IMR-90 (cell line): ENCODE measurements at regions not wholly inside any gene's neighbourhood (a gene's known extent, or its start where the extent isn't known, plus 50 kb on each side); places are given as distances from the start of the nearest gene placed in this dataset.
"Not testable (repeated sequence)": the region's sequence is repeated elsewhere in the genome, so short reads cannot be mapped to it uniquely, and the experiment has no call there.

ENCODE experiments used
- ATAC-seq: fragments of 200-7000 bp; cut with Tn5 transposase; 2 replicates; pipeline ENCODE4 v1.9.1; 2020; ENCODE audit warnings: low read depth, mild to moderate bottlenecking, moderate library complexity
- BruUV-seq: library from RNA; stranded (reverse); fragments of 400-500 nt; replicated peaks from 2 replicates; lab custom pipeline; 2021; lab: Mats Ljungman, UMichigan
- CTCF ChIA-PET: fragments of 300-600 bp; formaldehyde crosslinking; extraction: SDS; loops from one replicate; lab custom pipeline; 2021; ENCODE audit warnings: antibody characterized with exemption; lab: Yijun Ruan, JAX
- POLR2A ChIA-PET: fragments of 300-600 bp; sonication (Branson Sonifier 250); formaldehyde crosslinking; loops from one replicate; lab custom pipeline; 2022; ENCODE audit warnings: antibody characterized with exemption; ENCODE audit not compliant: unreplicated experiment; lab: Charles Lee
- DNase-seq: peaks from one replicate; pipeline ENCODE4 v3.0.0; 2013
- H2AFZ ChIP-seq: replicated peaks from 2 replicates; pipeline ENCODE3; 2013; ENCODE audit warnings: low read length, mild to moderate bottlenecking; ENCODE audit not compliant: poor library complexity
- H2AK5ac ChIP-seq: 2 replicates; pipeline ENCODE4 v1.6.1; 2013; ENCODE audit warnings: low read depth, low read length, inconsistent platforms
- H2AK9ac ChIP-seq: replicated peaks from 2 replicates; pipeline ENCODE3; 2013; ENCODE audit warnings: mild to moderate bottlenecking, low read depth, low read length, moderate library complexity; ENCODE audit not compliant: poor library complexity
- H2BK120ac ChIP-seq: 2 replicates; pipeline ENCODE4 v1.6.1; 2013; ENCODE audit warnings: low read depth, low read length, inconsistent platforms
- H2BK15ac ChIP-seq: 3 replicates; pipeline ENCODE4 v1.6.1; 2013; ENCODE audit warnings: low read depth, low read length, inconsistent platforms
- H2BK20ac ChIP-seq: 2 replicates; pipeline ENCODE4 v1.6.1; 2013; ENCODE audit warnings: low read depth, mild to moderate bottlenecking, inconsistent platforms, low read length, moderate library complexity
- H2BK5ac ChIP-seq: 2 replicates; pipeline ENCODE4 v1.6.1; 2013; ENCODE audit warnings: mild to moderate bottlenecking, low read depth, low read length, inconsistent platforms; ENCODE audit not compliant: poor library complexity, severe bottlenecking
- H3K14ac ChIP-seq: replicated peaks from 2 replicates; pipeline ENCODE4 v1.6.1; 2013; ENCODE audit warnings: low read depth, low read length, inconsistent platforms
- H3K18ac ChIP-seq: 2 replicates; pipeline ENCODE4 v1.6.1; 2013; ENCODE audit warnings: low read depth, low read length, control low read depth
- H3K23ac ChIP-seq: 2 replicates; pipeline ENCODE4 v1.6.1; 2013; ENCODE audit warnings: low read depth, low read length, inconsistent platforms
- H3K27ac ChIP-seq: 2 replicates; pipeline ENCODE4 v1.5.1; 2013; ENCODE audit warnings: mild to moderate bottlenecking, control low read depth, low read length; ENCODE audit not compliant: insufficient read depth
- H3K27me3 ChIP-seq: 2 replicates; pipeline ENCODE4 v1.6.1; 2013; ENCODE audit warnings: low read length; ENCODE audit not compliant: control insufficient read depth, insufficient read depth
- H3K36me3 ChIP-seq: 2 replicates; pipeline ENCODE4 v1.6.1; 2013; ENCODE audit warnings: low read length, mixed read lengths; ENCODE audit not compliant: control insufficient read depth, insufficient read depth
- H3K4ac ChIP-seq: 2 replicates; pipeline ENCODE4 v1.6.1; 2013; ENCODE audit warnings: low read depth, low read length, inconsistent platforms
- H3K4me1 ChIP-seq: 2 replicates; pipeline ENCODE4 v1.6.1; 2013; ENCODE audit warnings: low read length, mixed read lengths; ENCODE audit not compliant: control insufficient read depth, insufficient read depth
- H3K4me2 ChIP-seq: 2 replicates; pipeline ENCODE4 v1.6.1; 2013; ENCODE audit warnings: low read depth, mild to moderate bottlenecking, control low read depth, low read length, moderate library complexity
- H3K4me3 ChIP-seq: 2 replicates; pipeline ENCODE4 v1.5.1; 2013; ENCODE audit warnings: low read depth, mild to moderate bottlenecking, control low read depth, low read length, moderate library complexity; ENCODE audit not compliant: insufficient read depth
- H3K56ac ChIP-seq: 2 replicates; pipeline ENCODE4 v1.6.1; 2013; ENCODE audit warnings: low read length, inconsistent platforms; ENCODE audit not compliant: insufficient read depth; ENCODE audit errors: extremely low read depth
- H3K79me1 ChIP-seq, 2 experiments: 2 replicates each; pipeline ENCODE4 v1.6.1; 2013; ENCODE audit warnings: low read length in 2 of 2, inconsistent platforms in 1 of 2, low read depth in 1 of 2
- H3K9ac ChIP-seq: 2 replicates; pipeline ENCODE4 v1.6.1; 2013; ENCODE audit warnings: low read depth, low read length, control low read depth
- H3K9me1 ChIP-seq: 2 replicates; pipeline ENCODE4 v1.6.1; 2013; ENCODE audit warnings: low read length, inconsistent platforms; ENCODE audit not compliant: insufficient read depth
- H3K9me3 ChIP-seq: 2 replicates; pipeline ENCODE4 v1.6.1; 2013; ENCODE audit warnings: low read length; ENCODE audit not compliant: control insufficient read depth, insufficient read depth
- H4K20me1 ChIP-seq: 2 replicates; pipeline ENCODE4 v1.6.1; 2013; ENCODE audit warnings: low read length, inconsistent platforms; ENCODE audit not compliant: insufficient read depth
- H4K5ac ChIP-seq: 2 replicates; pipeline ENCODE4 v1.6.1; 2013; ENCODE audit warnings: mild to moderate bottlenecking, low read depth, low read length, control low read depth
- H4K8ac ChIP-seq, 2 experiments: 2 replicates each; pipeline ENCODE4 v1.6.1; 2013; ENCODE audit warnings: low read depth in 2 of 2, low read length in 2 of 2, control low read depth in 1 of 2, inconsistent platforms in 1 of 2
- H4K91ac ChIP-seq: 2 replicates; pipeline ENCODE4 v1.6.1; 2013; ENCODE audit warnings: low read depth, low read length, inconsistent platforms; ENCODE audit not compliant: insufficient read depth
- WGBS, 2 experiments: methylation state at CpG; one replicate each; pipeline versions ENCODE4 v1.1.5 to v1.1.7; 2013; ENCODE audit warnings: missing lambda C conversion rate in 2 of 2; ENCODE audit not compliant: insufficient read length in 1 of 2; ENCODE audit errors: extremely low coverage in 2 of 2; 5-methylcytosine and 5-hydroxymethylcytosine counted together
- dilution Hi-C: fragments of 300-500 bp; cut with HindIII; formaldehyde crosslinking; loops from one replicate; pipeline ENCODE4 v1.14.3; 2018; ENCODE audit warnings: low sequenced_read_pairs; ENCODE audit not compliant: unreplicated experiment
- in situ Hi-C: fragments of 300-500 bp; cut with MboI; formaldehyde crosslinking; loops from 3 replicates; pipeline ENCODE4 v1.14.3; 2019; ENCODE audit warnings: low sequenced_read_pairs, inconsistent platforms, mixed read lengths
- intact Hi-C: fragments of 100-400 bp; cut with micrococcal nuclease; formaldehyde crosslinking; loops from 2 replicates; pipeline ENCODE4 v1.10.0; 2022

GRCh38 chr1:224011153-224011552 lies 102.8 kb upstream of the FBXO28 start:
- H3K14ac ChIP-seq, ATAC-seq, BruUV-seq, H2BK15ac ChIP-seq, H2AFZ ChIP-seq, H4K5ac ChIP-seq, H3K4me3 ChIP-seq, H4K20me1 ChIP-seq, H3K4me1 ChIP-seq, H3K4ac ChIP-seq, H3K18ac ChIP-seq, DNase-seq, H3K23ac ChIP-seq, H3K27ac ChIP-seq, POLR2A ChIA-PET, H3K9me1 ChIP-seq, H3K79me1 ChIP-seq, dilution Hi-C loops, H2BK5ac ChIP-seq, H3K9ac ChIP-seq, H2AK9ac ChIP-seq, H3K27me3 ChIP-seq, H4K8ac ChIP-seq, H4K91ac ChIP-seq, intact Hi-C loops, in situ Hi-C loops, CTCF ChIA-PET, H3K36me3 ChIP-seq, H2BK20ac ChIP-seq, H2BK120ac ChIP-seq, H3K4me2 ChIP-seq, H2AK5ac ChIP-seq, H3K56ac ChIP-seq: not testable (repeated sequence)
- peaks cover 18% of the 10 kb centered on the region for H3K9me3 ChIP-seq
- WGBS, 2 experiments = 100% methylated on average over 4 of the region's 7 CpGs; no CpG with 5 or more reads in 1 of the 2 experiments

DNA sequence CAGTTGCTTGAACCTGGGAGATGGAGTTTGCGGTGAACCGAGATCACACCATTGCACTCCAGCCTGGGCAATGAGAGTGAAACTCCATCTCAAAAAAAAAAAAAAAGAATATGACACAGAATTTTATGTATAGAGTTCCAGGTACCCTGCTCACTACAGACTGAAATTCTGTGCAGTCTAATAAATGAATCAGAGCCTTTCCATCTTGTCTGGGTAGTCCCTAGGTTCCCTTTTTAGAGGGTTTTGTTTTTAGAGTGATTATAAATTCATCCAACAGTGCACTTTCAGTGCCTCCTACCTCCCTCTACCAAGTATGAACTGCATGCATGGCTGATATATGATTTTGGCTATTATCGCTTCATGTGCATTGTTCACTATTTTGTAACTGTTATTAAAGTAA lies 107.9 kb upstream of the FBXO28 start:
- H3K4me2 ChIP-seq, DNase-seq, H3K79me1 ChIP-seq, H3K36me3 ChIP-seq, H4K20me1 ChIP-seq, ATAC-seq, H4K91ac ChIP-seq, H2BK15ac ChIP-seq, CTCF ChIA-PET, H3K18ac ChIP-seq, H2AFZ ChIP-seq, H3K23ac ChIP-seq, H3K9me3 ChIP-seq, H3K4me3 ChIP-seq, H3K9me1 ChIP-seq, H3K4me1 ChIP-seq, POLR2A ChIA-PET, H3K4ac ChIP-seq, H3K56ac ChIP-seq, H4K8ac ChIP-seq, H3K9ac ChIP-seq, H3K27ac ChIP-seq, H3K14ac ChIP-seq, H2BK20ac ChIP-seq, H2BK120ac ChIP-seq, intact Hi-C loops, in situ Hi-C loops, H2BK5ac ChIP-seq, BruUV-seq, H4K5ac ChIP-seq, H2AK5ac ChIP-seq, dilution Hi-C loops, H3K27me3 ChIP-seq, H2AK9ac ChIP-seq: not testable (repeated sequence)
- WGBS, 2 experiments = no CpG with 5 or more reads among the region's 3 CpGs
